HEK293 (cell line): ENCODE measurements at regions not wholly inside any gene's neighbourhood (a gene's known extent, or its start where the extent isn't known, plus 50 kb on each side); places are given as distances from the start of the nearest gene placed in this dataset.

Experiments
- CTCF ChIA-PET: fragments of 350-600 bp; formaldehyde crosslinking; extraction: SDS; loops from one replicate; lab custom pipeline; 2021; ENCODE audit warnings: antibody characterized with exemption; lab: Yijun Ruan, JAX
- POLR2A ChIA-PET: fragments of 300-600 bp; formaldehyde crosslinking; extraction: SDS; loops from one replicate; lab custom pipeline; 2020; ENCODE audit warnings: antibody characterized with exemption, inconsistent platforms; lab: Yijun Ruan, JAX
- H3K27ac ChIP-seq: fragments of 200-500 bp; sonication (Bioruptor generic); 2 replicates; pipeline ENCODE4 v1.5.1; 2014; ENCODE audit warnings: low read depth, low read length, control low read depth, inconsistent platforms; ENCODE audit errors: extremely low read depth
- H3K36me3 ChIP-seq, 2 experiments: fragments of 200-500 bp in 1 of 2; sonication (Bioruptor generic) in 1 of 2; 1 replicate in 1 of 2; 2 replicates in 1 of 2; pipeline ENCODE4 v1.5.1; 2014 to 2017; ENCODE audit warnings: inconsistent platforms in 2 of 2, low read length in 2 of 2; ENCODE audit not compliant: control insufficient read depth in 2 of 2, insufficient read depth in 1 of 2
- H3K4me1 ChIP-seq: fragments of 200-500 bp; sonication (Bioruptor generic); 2 replicates; pipeline ENCODE4 v1.5.1; 2014; ENCODE audit warnings: mild to moderate bottlenecking, low read length, inconsistent platforms; ENCODE audit not compliant: control insufficient read depth, insufficient read depth
- H3K4me3 ChIP-seq: 2 replicates; pipeline ENCODE4 v1.5.1; 2011; ENCODE audit warnings: low read depth, mild to moderate bottlenecking, control low read depth, low read length, moderate library complexity
- H3K9me3 ChIP-seq: fragments of 200-500 bp; sonication (Bioruptor generic); 2 replicates; pipeline ENCODE4 v1.5.1; 2014; ENCODE audit warnings: low read depth, low read length, inconsistent platforms; ENCODE audit not compliant: control insufficient read depth, insufficient read depth
- BCL11A ChIP-seq: fragments of 450-650 bp; formaldehyde crosslinking; IDR thresholded peaks from 2 replicates; pipeline ENCODE4 v1.5.1; 2016; ENCODE audit warnings: low read depth, missing biosample characterization, missing genetic modification characterization
- BCL11B ChIP-seq: fragments of 450-650 bp; formaldehyde crosslinking; IDR thresholded peaks from 2 replicates; pipeline ENCODE4 v1.5.1; 2016; ENCODE audit warnings: low read depth, missing biosample characterization, missing genetic modification characterization
- GLI2 ChIP-seq: fragments of 450-650 bp; formaldehyde crosslinking; IDR thresholded peaks from 2 replicates; pipeline ENCODE4; 2017; ENCODE audit warnings: missing biosample characterization, missing genetic modification characterization, low read depth, borderline replicate concordance
- GLIS1 ChIP-seq: fragments of 450-650 bp; formaldehyde crosslinking; IDR thresholded peaks from 2 replicates; pipeline ENCODE4 v1.5.1; 2016; ENCODE audit warnings: missing biosample characterization, missing genetic modification characterization
- KLF10 ChIP-seq: fragments of 450-650 bp; IDR thresholded peaks from 2 replicates; pipeline ENCODE4 v1.5.1; 2018; ENCODE audit warnings: missing biosample characterization, mild to moderate bottlenecking, missing genetic modification characterization
- KLF16 ChIP-seq: fragments of 450-650 bp; formaldehyde crosslinking; IDR thresholded peaks from 2 replicates; pipeline ENCODE4 v1.5.1; 2017; ENCODE audit warnings: missing biosample characterization, missing genetic modification characterization
- KLF7 ChIP-seq: fragments of 450-650 bp; formaldehyde crosslinking; IDR thresholded peaks from 2 replicates; pipeline ENCODE4 v1.5.1; 2016; ENCODE audit warnings: missing biosample characterization, missing genetic modification characterization, borderline replicate concordance
- PBX3 ChIP-seq: sonication (generic); formaldehyde crosslinking; IDR thresholded peaks from 2 replicates; pipeline ENCODE4 v1.8.1; 2022; ENCODE audit warnings: mild to moderate bottlenecking, moderate library complexity, missing genetic modification reagents
- ZBTB17 ChIP-seq: fragments of 450-650 bp; formaldehyde crosslinking; IDR thresholded peaks from 2 replicates; pipeline ENCODE4 v1.5.1; 2016; ENCODE audit warnings: missing biosample characterization, missing genetic modification characterization
- ZBTB48 ChIP-seq: fragments of 450-650 bp; formaldehyde crosslinking; IDR thresholded peaks from 2 replicates; pipeline ENCODE4 v1.5.1; 2016; ENCODE audit warnings: missing biosample characterization, missing genetic modification characterization
- ZFP37 ChIP-seq: fragments of 450-650 bp; formaldehyde crosslinking; IDR thresholded peaks from 2 replicates; pipeline ENCODE4 v1.5.1; 2016; ENCODE audit warnings: missing biosample characterization, missing genetic modification characterization
- ZNF16 ChIP-seq: fragments of 450-650 bp; formaldehyde crosslinking; IDR thresholded peaks from 2 replicates; pipeline ENCODE4 v1.5.1; 2016; ENCODE audit warnings: low read depth, missing biosample characterization, missing genetic modification characterization
- ZNF223 ChIP-seq: fragments of 450-650 bp; formaldehyde crosslinking; IDR thresholded peaks from 2 replicates; pipeline ENCODE4 v1.5.1; 2016; ENCODE audit warnings: missing biosample characterization, missing genetic modification characterization
- ZNF362 ChIP-seq: fragments of 450-650 bp; formaldehyde crosslinking; IDR thresholded peaks from 2 replicates; pipeline ENCODE4 v1.5.1; 2016; ENCODE audit warnings: missing biosample characterization, missing genetic modification characterization
- ZNF426 ChIP-seq: fragments of 450-650 bp; formaldehyde crosslinking; IDR thresholded peaks from 2 replicates; pipeline ENCODE4 v1.5.1; 2017; ENCODE audit warnings: missing biosample characterization, missing genetic modification characterization, mild to moderate bottlenecking, inconsistent platforms, moderate library complexity
- ZNF530 ChIP-seq: fragments of 450-650 bp; formaldehyde crosslinking; IDR thresholded peaks from 2 replicates; pipeline ENCODE4 v1.5.1; 2016; ENCODE audit warnings: low read depth, missing biosample characterization, missing genetic modification characterization
- ZNF561 ChIP-seq: fragments of 450-650 bp; IDR thresholded peaks from 2 replicates; pipeline ENCODE4 v1.5.1; 2018; ENCODE audit warnings: missing biosample characterization, missing genetic modification characterization, borderline replicate concordance
- ZNF580 ChIP-seq: fragments of 450-650 bp; formaldehyde crosslinking; IDR thresholded peaks from 2 replicates; pipeline ENCODE4 v1.5.1; 2016; ENCODE audit warnings: missing biosample characterization, missing genetic modification characterization
- ZNF777 ChIP-seq: fragments of 450-650 bp; formaldehyde crosslinking; IDR thresholded peaks from 2 replicates; pipeline ENCODE4 v1.5.1; 2017; ENCODE audit warnings: missing biosample characterization, missing genetic modification characterization, borderline replicate concordance
- ZNF785 ChIP-seq: fragments of 450-650 bp; formaldehyde crosslinking; IDR thresholded peaks from 2 replicates; pipeline ENCODE4 v1.5.1; 2016; ENCODE audit warnings: missing biosample characterization, missing genetic modification characterization
- ZNF792 ChIP-seq: fragments of 450-650 bp; formaldehyde crosslinking; IDR thresholded peaks from 2 replicates; pipeline ENCODE4 v1.5.1; 2016; ENCODE audit warnings: missing biosample characterization, missing genetic modification characterization
- ZNF830 ChIP-seq: fragments of 450-650 bp; IDR thresholded peaks from 2 replicates; pipeline ENCODE4 v1.5.0; 2018; ENCODE audit warnings: missing biosample characterization, missing genetic modification characterization, low read depth, mild to moderate bottlenecking, moderate library complexity
- ZNF843 ChIP-seq: fragments of 450-650 bp; formaldehyde crosslinking; IDR thresholded peaks from 2 replicates; pipeline ENCODE4 v1.5.1; 2016; ENCODE audit warnings: missing biosample characterization, missing genetic modification characterization
- ZSCAN5A ChIP-seq: fragments of 450-650 bp; formaldehyde crosslinking; IDR thresholded peaks from 2 replicates; pipeline ENCODE4 v1.5.1; 2016; ENCODE audit warnings: missing biosample characterization, missing genetic modification characterization
- TF ChIP-seq, protein P1 (sequence below): fragments of 450-650 bp; formaldehyde crosslinking; IDR thresholded peaks from 2 replicates; pipeline ENCODE4 v1.5.1; 2016; ENCODE audit warnings: missing biosample characterization, missing genetic modification characterization, borderline replicate concordance

DNA sequence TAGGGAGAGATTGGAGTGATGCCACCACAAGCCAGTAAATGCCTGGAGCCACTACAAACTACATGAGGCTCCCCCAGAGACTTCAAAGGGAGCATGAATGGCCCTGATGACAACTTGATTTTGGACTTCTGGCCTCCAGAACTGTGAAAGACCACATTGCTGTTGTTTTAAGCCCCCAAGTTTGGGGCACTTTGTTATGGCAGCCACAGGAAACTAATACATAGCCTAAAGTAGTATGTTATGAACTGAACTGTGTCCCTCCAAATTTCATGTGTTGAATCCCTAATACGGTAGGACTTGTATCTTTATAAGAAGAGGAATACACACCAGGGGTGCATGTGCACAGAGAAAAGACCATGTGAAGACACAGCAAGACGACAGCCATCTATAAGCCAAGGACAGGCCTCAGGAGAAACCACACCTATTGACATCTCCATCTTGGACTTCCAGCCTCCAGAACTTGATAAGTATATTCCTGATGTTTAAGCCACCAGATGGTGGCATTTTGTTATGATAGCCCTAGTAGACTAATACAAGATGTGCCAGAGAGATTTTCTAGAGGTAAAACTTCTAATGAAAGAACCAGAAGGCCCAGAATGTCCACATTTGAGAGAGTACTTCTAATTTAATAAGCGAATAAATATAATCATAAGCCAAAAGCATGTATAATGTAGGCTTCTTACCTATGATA lies 127.1 kb upstream of the BMP4 start:
- Histone ChIP-seq H3K36me3 (no peaks in the 10 kb centered on the region), H3K4me1 (no peaks in the 10 kb centered on the region), H3K4me3 (no peak overlapping the region), H3K9me3 (no peaks in the 10 kb centered on the region), H3K27ac (no peak overlapping the region)
- TF ChIP-seq KLF10 (tag by site-specific recombination) (no peak), ZSCAN5A (tag by site-specific recombination) (no peak), ZNF223 (tag by site-specific recombination) (no peak), ZNF777 (no peak), ZBTB48 (no peak), KLF7 (no peak), GLIS1 (tag by site-specific recombination) (no peak), KLF16 (tag by site-specific recombination) (no peak), GLI2 (tag by site-specific recombination) (no peak), ZBTB17 (tag by site-specific recombination) (no peak)
- CTCF ChIA-PET, result no interaction called here
- POLR2A ChIA-PET, result no interaction called here

DNA sequence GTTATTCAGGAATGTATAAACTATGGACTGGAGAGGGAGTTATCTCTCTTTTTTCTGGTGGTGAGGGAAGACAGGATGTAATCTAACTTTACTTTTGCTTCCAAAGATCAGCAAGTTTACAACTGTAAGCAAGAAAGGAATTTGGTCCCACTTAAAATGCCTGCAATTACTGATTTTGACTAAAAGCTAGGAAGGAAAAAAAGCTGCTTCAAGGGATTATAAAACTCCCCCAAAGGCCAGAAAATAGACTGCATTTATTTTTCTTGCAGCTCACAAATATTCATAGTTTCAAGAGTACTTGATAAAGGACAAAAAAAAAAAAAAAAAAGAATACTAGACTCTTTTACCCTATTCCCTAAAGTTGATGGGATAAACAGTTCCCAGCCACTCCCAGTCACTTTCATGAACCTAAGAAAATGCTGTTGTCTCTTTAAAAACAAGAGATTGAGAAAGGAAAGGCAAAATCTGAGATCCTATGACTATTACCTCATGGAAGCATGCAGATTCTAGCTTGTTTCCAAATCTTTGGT lies 128.7 kb upstream of the BMP4 start:
- POLR2A ChIA-PET, result no interaction called here
- CTCF ChIA-PET, result no interaction called here

GRCh38 chr14:54085841-54086240 lies 129.2 kb upstream of the BMP4 start:
- H3K36me3 ChIP-seq, result no peaks in the 10 kb centered on the region
- H3K4me1 ChIP-seq, result no peaks in the 10 kb centered on the region
- H3K9me3 ChIP-seq, result no peaks in the 10 kb centered on the region
- no peak overlapping the region for H3K4me3 ChIP-seq
- ChIA-PET POLR2A (no interaction called here), CTCF (no interaction called here)
- no peak overlapping the region for H3K27ac ChIP-seq
- no peak for TF ChIP-seq PBX3 (CRISPR knock-in tag)
- no peak for TF ChIP-seq BCL11B (tag by site-specific recombination)
- TF ChIP-seq ZNF785 (tag by site-specific recombination), result no peak
- TF ChIP-seq, protein P1, sequence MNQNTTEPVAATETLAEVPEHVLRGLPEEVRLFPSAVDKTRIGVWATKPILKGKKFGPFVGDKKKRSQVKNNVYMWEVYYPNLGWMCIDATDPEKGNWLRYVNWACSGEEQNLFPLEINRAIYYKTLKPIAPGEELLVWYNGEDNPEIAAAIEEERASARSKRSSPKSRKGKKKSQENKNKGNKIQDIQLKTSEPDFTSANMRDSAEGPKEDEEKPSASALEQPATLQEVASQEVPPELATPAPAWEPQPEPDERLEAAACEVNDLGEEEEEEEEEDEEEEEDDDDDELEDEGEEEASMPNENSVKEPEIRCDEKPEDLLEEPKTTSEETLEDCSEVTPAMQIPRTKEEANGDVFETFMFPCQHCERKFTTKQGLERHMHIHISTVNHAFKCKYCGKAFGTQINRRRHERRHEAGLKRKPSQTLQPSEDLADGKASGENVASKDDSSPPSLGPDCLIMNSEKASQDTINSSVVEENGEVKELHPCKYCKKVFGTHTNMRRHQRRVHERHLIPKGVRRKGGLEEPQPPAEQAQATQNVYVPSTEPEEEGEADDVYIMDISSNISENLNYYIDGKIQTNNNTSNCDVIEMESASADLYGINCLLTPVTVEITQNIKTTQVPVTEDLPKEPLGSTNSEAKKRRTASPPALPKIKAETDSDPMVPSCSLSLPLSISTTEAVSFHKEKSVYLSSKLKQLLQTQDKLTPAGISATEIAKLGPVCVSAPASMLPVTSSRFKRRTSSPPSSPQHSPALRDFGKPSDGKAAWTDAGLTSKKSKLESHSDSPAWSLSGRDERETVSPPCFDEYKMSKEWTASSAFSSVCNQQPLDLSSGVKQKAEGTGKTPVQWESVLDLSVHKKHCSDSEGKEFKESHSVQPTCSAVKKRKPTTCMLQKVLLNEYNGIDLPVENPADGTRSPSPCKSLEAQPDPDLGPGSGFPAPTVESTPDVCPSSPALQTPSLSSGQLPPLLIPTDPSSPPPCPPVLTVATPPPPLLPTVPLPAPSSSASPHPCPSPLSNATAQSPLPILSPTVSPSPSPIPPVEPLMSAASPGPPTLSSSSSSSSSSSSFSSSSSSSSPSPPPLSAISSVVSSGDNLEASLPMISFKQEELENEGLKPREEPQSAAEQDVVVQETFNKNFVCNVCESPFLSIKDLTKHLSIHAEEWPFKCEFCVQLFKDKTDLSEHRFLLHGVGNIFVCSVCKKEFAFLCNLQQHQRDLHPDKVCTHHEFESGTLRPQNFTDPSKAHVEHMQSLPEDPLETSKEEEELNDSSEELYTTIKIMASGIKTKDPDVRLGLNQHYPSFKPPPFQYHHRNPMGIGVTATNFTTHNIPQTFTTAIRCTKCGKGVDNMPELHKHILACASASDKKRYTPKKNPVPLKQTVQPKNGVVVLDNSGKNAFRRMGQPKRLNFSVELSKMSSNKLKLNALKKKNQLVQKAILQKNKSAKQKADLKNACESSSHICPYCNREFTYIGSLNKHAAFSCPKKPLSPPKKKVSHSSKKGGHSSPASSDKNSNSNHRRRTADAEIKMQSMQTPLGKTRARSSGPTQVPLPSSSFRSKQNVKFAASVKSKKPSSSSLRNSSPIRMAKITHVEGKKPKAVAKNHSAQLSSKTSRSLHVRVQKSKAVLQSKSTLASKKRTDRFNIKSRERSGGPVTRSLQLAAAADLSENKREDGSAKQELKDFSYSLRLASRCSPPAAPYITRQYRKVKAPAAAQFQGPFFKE, result no peak
- no peak for TF ChIP-seq ZNF530 (tag by site-specific recombination)
- no peak for TF ChIP-seq ZFP37 (tag by site-specific recombination)
- TF ChIP-seq ZNF580 (tag by site-specific recombination), result no peak

More for the DNA sequence above, 128.7 kb upstream of the BMP4 start:
- no peaks in the 10 kb centered on the region for H3K36me3 ChIP-seq
- no peak overlapping the region for H3K27ac ChIP-seq
- TF ChIP-seq BCL11A (tag by site-specific recombination) (no peak), ZBTB17 (tag by site-specific recombination) (no peak), ZNF426 (no peak), ZNF362 (tag by site-specific recombination) (no peak), ZBTB48 (no peak), ZNF843 (tag by site-specific recombination) (no peak), ZNF16 (no peak), ZNF785 (tag by site-specific recombination) (no peak), ZNF561 (tag by site-specific recombination) (no peak), ZNF792 (no peak), ZNF830 (tag by site-specific recombination) (no peak), KLF10 (tag by site-specific recombination) (no peak)
- no peaks in the 10 kb centered on the region for H3K9me3 ChIP-seq
- H3K4me1 ChIP-seq, result no peaks in the 10 kb centered on the region
- H3K4me3 ChIP-seq, result no peak overlapping the region
